Testis (tissue), 2 donors: ENCODE measurements at regions not wholly inside any gene's neighbourhood (a gene's known extent, or its start where the extent isn't known, plus 50 kb on each side); places are given as distances from the start of the nearest gene placed in this dataset.

ENCODE experiments used
- POLR2A ChIP-seq: fragments of 450-650 bp; IDR thresholded peaks from one replicate; pipeline ENCODE4 v1.6.1; 2017; ENCODE audit warnings: antibody characterized with exemption, mild to moderate bottlenecking, moderate library complexity
- TF ChIP-seq, protein P1 (sequence below), 3 experiments: fragments of 450-650 bp in 2 of 3; fragments of 200-600 bp in 1 of 3; sonication (generic) in 1 of 3; IDR thresholded peaks; one replicate each; pipeline ENCODE4 v1.5.1; 2016 to 2019; ENCODE audit warnings: antibody characterized with exemption in 3 of 3, mild to moderate bottlenecking in 2 of 3, moderate library complexity in 1 of 3

DNA sequence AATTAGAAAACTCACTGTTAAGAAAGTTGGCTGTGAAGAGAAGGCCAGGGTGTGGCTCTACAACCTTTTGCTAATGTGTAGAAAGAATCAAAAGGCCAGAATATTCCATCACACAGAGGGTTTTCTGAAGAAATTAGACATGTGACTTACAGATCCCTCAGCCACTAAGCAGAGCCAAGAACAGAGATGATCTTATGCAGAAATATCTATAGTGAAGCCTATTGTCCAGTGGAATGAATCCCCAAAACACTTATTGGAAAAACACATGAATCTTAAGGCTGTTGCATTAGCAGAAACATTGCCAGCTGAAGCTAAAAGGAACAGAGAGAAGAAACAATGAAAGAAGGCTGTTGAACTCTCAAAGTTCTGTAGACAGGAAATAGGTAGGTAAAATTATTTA is 979.2 kb downstream of the MRPL39 start:
- TF ChIP-seq, protein P1, sequence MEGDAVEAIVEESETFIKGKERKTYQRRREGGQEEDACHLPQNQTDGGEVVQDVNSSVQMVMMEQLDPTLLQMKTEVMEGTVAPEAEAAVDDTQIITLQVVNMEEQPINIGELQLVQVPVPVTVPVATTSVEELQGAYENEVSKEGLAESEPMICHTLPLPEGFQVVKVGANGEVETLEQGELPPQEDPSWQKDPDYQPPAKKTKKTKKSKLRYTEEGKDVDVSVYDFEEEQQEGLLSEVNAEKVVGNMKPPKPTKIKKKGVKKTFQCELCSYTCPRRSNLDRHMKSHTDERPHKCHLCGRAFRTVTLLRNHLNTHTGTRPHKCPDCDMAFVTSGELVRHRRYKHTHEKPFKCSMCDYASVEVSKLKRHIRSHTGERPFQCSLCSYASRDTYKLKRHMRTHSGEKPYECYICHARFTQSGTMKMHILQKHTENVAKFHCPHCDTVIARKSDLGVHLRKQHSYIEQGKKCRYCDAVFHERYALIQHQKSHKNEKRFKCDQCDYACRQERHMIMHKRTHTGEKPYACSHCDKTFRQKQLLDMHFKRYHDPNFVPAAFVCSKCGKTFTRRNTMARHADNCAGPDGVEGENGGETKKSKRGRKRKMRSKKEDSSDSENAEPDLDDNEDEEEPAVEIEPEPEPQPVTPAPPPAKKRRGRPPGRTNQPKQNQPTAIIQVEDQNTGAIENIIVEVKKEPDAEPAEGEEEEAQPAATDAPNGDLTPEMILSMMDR (IDR thresholded peaks at IDR 0.05), result no peak
- no peak for TF ChIP-seq POLR2A
